Upper lobe of left lung (tissue), 6 donors: ENCODE measurements at regions not wholly inside any gene's neighbourhood (a gene's known extent, or its start where the extent isn't known, plus 50 kb on each side); places are given as distances from the start of the nearest gene placed in this dataset.

ENCODE experiments used
- ATAC-seq, 2 donors: fragments of 200-7000 bp; cut with Tn5 transposase; one replicate each; pipeline ENCODE4 v1.9.1; 2022; ENCODE audit warnings: mild to moderate bottlenecking in 2 of 2, moderate library complexity in 2 of 2; ENCODE audit not compliant: low FRiP score in 2 of 2
- DNase-seq, 2 donors: peaks; one replicate each; pipeline ENCODE4 v3.0.0-alpha.2; 2019 to 2020
- H3K27ac ChIP-seq, 4 donors: fragments of 200-600 bp; sonication (generic); one replicate each; pipeline ENCODE4 v1.5.1; 2016 to 2019
- H3K27me3 ChIP-seq, 4 donors: fragments of 200-600 bp; sonication (generic); one replicate each; pipeline ENCODE4 v1.5.1; 2017 to 2019
- H3K36me3 ChIP-seq, 4 donors: fragments of 200-600 bp; sonication (generic); one replicate each; pipeline ENCODE4 v1.5.1; 2016 to 2019
- H3K4me1 ChIP-seq, 4 donors: fragments of 200-600 bp; sonication (generic); one replicate each; pipeline ENCODE4 v1.5.1; 2018 to 2019
- H3K4me3 ChIP-seq, 4 donors: fragments of 200-600 bp; sonication (generic); one replicate each; pipeline ENCODE4 v1.5.1; 2017 to 2019; ENCODE audit warnings: mild to moderate bottlenecking in 2 of 4, moderate library complexity in 1 of 4
- H3K9me3 ChIP-seq, 4 donors: fragments of 200-600 bp; sonication (generic); one replicate each; pipeline ENCODE4 v1.5.1; 2018 to 2019
- CTCF ChIP-seq, 6 experiments: fragments of 450-650 bp in 4 of 6; fragments of 200-600 bp in 2 of 6; sonication (generic) in 2 of 6; IDR thresholded peaks; one replicate each; pipeline ENCODE4 v1.5.1; 2016 to 2019; ENCODE audit warnings: antibody characterized with exemption in 6 of 6
- EP300 ChIP-seq, 4 donors: sonication (generic); formaldehyde crosslinking; IDR thresholded peaks; one replicate each; pipeline ENCODE4 v1.5.1; 2017; ENCODE audit warnings: antibody characterized with exemption in 4 of 4, control low read depth in 2 of 4
- POLR2A ChIP-seq, 4 donors: fragments of 450-650 bp; IDR thresholded peaks; one replicate each; pipeline ENCODE4 v1.5.1; 2016 to 2017; ENCODE audit warnings: antibody characterized with exemption in 4 of 4, mild to moderate bottlenecking in 2 of 4
- POLR2AphosphoS5 ChIP-seq, 2 donors: sonication (generic); formaldehyde crosslinking; IDR thresholded peaks; one replicate each; pipeline ENCODE4 v1.5.1; 2017; ENCODE audit warnings: antibody characterized with exemption in 2 of 2
- WGBS, 2 donors: methylation state at CpG; one replicate each; pipeline ENCODE4 v1.1.5; 2017 to 2018; 5-methylcytosine and 5-hydroxymethylcytosine counted together
- donor health status: DM: no; HTN: no; CAD: no; lungs with moderate emphysema.
- donor health status: DM: no; HTN: yes; CAD: no; lungs with severe emphysema.

- no peak overlapping the region for H3K27ac ChIP-seq
- 86 to 90% methylated on average over 7 of the region's 7 CpGs for WGBS, 2 donors
Observed at GRCh38 chr3:38970851-38971638, 80.7 kb downstream of the SCN11A start.

GRCh38 chr3:38969317-38970235 lies 82.2 kb downstream of the SCN11A start:
- 39 to 61% methylated on average over 7 to 9 of the region's 9 CpGs for WGBS, 2 donors
- no peak for DNase-seq

More at GRCh38 chr3:38970851-38971638, 80.7 kb downstream of the SCN11A start:
- DNase-seq: no peak
- peak in 1 of 2 donors; percentile 51 for ATAC-seq
- Histone ChIP-seq H3K9me3 (no peaks in the 10 kb centered on the region), H3K27me3 (no peaks in the 10 kb centered on the region), H3K4me3 (no peak overlapping the region), H3K36me3 (no peaks in the 10 kb centered on the region), H3K4me1 (no peaks in the 10 kb centered on the region)
- no peak for TF ChIP-seq POLR2A (IDR thresholded peaks at IDR 0.05)
- no peak for TF ChIP-seq CTCF (IDR thresholded peaks at IDR 0.05)

DNA sequence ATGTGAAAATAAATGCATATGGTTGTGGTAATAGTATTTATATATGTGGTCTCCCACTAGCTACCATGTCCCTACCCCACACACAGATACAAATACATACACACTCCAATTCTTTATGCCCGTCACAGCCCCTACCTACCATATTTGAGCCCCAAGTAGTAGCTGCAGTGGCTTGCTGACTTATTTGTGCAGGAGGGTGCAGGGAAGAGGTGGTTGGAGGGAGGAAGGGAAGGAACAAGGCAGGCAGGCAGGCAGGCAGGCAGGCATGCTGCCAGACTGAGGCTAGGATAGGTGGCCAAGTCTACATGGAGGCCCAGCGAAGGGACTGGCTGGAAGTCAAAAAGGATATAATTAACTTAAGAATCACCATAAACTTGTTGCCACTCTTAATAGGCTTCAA lies 82.9 kb downstream of the SCN11A start:
- no peak overlapping the region for H3K27ac ChIP-seq
- no peaks in the 10 kb centered on the region for H3K27me3 ChIP-seq
- no peaks in the 10 kb centered on the region for H3K36me3 ChIP-seq
- no peaks in the 10 kb centered on the region for H3K9me3 ChIP-seq
- 69 to 80% methylated on average over 2 of the region's 2 CpGs for WGBS, 2 donors
- TF ChIP-seq POLR2AphosphoS5 (IDR thresholded peaks at IDR 0.05) (no peak), CTCF (IDR thresholded peaks at IDR 0.05) (no peak), POLR2A (IDR thresholded peaks at IDR 0.05) (no peak), EP300 (IDR thresholded peaks at IDR 0.05) (no peak)
- ATAC-seq: no peak
- no peak for DNase-seq
- H3K4me1 ChIP-seq: no peaks in the 10 kb centered on the region
- no peak overlapping the region for H3K4me3 ChIP-seq

More at GRCh38 chr3:38969317-38970235, 82.2 kb downstream of the SCN11A start:
- H3K36me3 ChIP-seq: no peaks in the 10 kb centered on the region
- no peaks in the 10 kb centered on the region for H3K4me1 ChIP-seq
- H3K4me3 ChIP-seq: no peak overlapping the region
- no peaks in the 10 kb centered on the region for H3K27me3 ChIP-seq
- H3K27ac ChIP-seq: no peak overlapping the region
- TF ChIP-seq POLR2A (IDR thresholded peaks at IDR 0.05): no peak
- TF ChIP-seq EP300 (IDR thresholded peaks at IDR 0.05): no peak
- no peak for TF ChIP-seq CTCF (IDR thresholded peaks at IDR 0.05)
- TF ChIP-seq POLR2AphosphoS5 (IDR thresholded peaks at IDR 0.05): no peak
- ATAC-seq: no peak
- no peaks in the 10 kb centered on the region for H3K9me3 ChIP-seq

DNA sequence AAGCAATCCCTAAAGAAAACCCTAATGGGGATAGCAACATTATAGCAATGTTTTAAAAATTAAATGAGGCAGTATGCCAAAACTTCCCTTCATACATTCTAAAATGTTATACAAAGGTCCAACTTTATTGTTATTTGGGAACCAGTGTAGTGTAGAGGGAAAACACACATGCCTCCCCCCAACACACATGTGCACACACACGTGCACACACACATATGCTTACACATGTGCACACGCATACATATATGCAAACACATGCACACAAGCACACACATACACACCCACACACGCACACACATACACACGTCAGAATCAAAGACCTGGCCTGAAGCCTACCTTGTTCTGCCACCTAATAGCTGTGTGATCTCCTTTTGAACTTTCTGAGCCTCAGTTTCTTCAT lies 83.3 kb downstream of the SCN11A start:
- Histone ChIP-seq H3K9me3 (no peaks in the 10 kb centered on the region), H3K36me3 (no peaks in the 10 kb centered on the region), H3K27ac (no peak overlapping the region), H3K4me3 (no peak overlapping the region), H3K4me1 (no peaks in the 10 kb centered on the region), H3K27me3 (no peaks in the 10 kb centered on the region)
- ATAC-seq (no peak), DNase-seq (no peak)
- TF ChIP-seq POLR2AphosphoS5 (IDR thresholded peaks at IDR 0.05) (no peak), EP300 (IDR thresholded peaks at IDR 0.05) (no peak), CTCF (IDR thresholded peaks at IDR 0.05) (no peak), POLR2A (IDR thresholded peaks at IDR 0.05) (no peak)
- WGBS, 2 donors: 78 to 89% methylated on average over 4 of the region's 4 CpGs
